Stimulated activated CD4-positive, alpha-beta T cell treated with anti-CD3 and anti-CD28 coated beads, Interleukin-4, amount 100 ng/mL, for 24 hours (primary cell): ENCODE measurements at regions not wholly inside any gene's neighbourhood (a gene's known extent, or its start where the extent isn't known, plus 50 kb on each side); places are given as distances from the start of the nearest gene placed in this dataset.

Experiments used
- DNase-seq: peaks from one replicate; pipeline ENCODE4 v3.0.0-alpha.2; 2020

DNA sequence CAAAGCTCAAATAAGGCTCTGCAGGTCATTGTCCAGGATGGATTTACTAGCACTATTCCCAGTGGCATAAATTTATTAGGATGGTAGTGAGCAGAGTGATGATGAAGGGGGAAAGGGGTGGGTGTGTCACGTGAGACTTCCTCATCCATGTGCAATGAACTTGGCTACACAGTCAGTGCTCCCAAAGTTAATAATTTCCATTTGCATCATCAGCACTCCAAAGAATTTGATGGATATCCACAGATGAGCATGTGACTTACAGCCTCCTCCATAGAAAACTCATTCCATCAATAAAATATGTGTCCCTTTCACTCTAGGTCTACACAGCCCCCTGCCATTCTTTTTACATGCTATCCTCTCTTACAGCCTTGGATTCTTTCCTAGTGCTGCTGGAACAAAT is 142.6 kb upstream of the PLPP4 start:
- DNase-seq = no peak

- no peak for DNase-seq
These were observed 138.2 kb upstream of the PLPP4 start for GRCh38 chr10:120318862-120319261.

- DNase-seq = no peak
These were observed 129.4 kb upstream of the PLPP4 start for GRCh38 chr10:120327675-120328074.

GRCh38 chr10:120328647-120329046 is 128.4 kb upstream of the PLPP4 start:
- no peak for DNase-seq

DNA sequence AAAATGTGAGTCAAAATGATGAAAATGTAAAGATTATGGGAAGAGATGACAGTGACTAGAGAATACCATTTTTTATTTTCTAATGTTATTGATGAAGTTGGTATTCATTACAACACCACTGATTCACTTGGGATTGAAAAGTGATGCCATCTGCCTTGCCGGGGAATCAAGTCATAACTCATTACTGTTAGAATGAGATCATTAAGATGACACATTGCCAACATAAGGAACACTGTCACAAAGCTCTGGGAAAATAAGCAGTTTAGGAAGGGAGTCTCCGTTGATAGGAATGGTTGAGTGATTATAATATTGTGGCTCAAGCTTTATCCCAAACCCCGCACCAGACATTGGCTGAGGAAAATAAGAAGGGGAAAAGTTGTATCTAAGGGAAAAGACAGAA is 121.5 kb upstream of the PLPP4 start:
- DNase-seq = no peak

DNA sequence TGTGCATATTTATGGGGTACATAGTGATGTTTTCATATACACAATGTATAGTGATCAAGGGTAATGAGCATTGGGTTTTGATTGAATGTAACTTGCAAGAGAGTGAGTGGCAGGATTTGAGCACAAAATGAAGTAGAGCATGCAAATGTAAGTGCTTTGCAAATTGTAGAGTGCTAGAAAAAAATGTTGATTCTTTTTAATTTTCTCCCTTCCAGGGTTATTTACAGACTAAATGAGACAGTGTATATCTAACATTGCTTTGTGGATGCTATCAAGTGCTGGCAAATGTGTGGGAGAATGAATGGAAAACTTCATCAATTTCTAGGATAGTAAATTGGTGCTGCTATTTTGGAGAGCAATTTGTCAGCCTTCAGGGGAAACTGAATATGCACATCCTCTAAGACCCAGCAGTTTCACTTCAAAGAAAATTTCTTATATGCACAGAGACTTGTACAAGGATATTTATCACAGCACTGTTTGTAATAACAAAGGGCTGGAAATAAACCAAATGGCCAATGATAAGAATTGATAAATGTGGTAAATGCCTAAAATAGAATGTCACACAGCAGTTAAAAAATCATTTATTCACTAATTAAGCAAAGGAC is 120.6 kb upstream of the PLPP4 start:
- DNase-seq = no peak

DNA sequence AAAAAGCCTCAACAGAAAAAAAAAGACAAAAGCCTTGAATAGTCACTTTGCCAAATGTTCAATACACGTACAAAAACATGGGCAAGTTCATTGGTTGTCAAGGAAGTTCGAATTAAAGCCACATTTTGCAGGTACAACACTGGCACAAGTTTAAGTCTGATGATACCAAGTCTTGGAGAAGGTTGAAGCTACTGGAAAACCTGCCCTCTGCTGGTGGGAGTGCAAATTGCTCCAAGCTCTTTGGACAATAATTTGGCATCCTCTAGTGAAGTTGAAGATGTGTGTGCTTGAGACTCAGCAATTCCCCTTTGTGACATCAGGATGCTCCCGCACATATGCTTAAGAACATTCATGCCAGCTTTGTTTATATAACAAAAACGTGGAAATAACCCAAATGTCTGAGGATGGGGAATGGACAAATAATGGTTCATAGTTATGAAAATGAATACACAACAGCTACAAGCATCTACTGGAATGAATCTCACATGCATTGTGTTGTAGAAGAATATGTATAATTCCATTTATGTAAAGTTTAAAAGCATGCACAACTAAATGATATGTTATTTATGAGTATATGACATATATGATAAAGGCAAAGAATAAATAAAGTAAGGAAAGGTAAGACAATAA is 120.0 kb upstream of the PLPP4 start:
- DNase-seq = peak; percentile 60

- no peak for DNase-seq
These were observed 114.8 kb upstream of the PLPP4 start for GRCh38 chr10:120342115-120342714.

GRCh38 chr10:120345186-120345585 is 111.8 kb upstream of the PLPP4 start:
- no peak for DNase-seq

DNA sequence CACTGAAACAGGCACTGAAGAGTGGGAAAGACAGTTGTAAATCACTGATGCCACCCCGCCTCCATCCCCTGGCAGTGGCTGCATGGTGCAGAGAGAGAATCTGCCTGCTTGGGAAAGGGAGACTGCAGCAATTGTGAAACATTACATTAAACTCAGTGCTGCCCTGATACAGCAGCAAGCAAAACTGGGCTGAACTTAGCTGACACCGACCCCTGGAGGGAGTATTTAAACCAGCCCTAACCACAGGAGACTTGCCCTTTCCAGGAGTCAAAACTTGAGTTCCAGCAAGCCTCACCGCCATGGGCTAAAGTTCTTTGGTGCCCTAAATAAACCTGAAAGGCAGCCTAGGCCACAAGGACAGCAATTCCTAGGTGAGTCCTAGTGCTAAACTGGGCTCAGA is 109.4 kb upstream of the PLPP4 start:
- no peak for DNase-seq

DNA sequence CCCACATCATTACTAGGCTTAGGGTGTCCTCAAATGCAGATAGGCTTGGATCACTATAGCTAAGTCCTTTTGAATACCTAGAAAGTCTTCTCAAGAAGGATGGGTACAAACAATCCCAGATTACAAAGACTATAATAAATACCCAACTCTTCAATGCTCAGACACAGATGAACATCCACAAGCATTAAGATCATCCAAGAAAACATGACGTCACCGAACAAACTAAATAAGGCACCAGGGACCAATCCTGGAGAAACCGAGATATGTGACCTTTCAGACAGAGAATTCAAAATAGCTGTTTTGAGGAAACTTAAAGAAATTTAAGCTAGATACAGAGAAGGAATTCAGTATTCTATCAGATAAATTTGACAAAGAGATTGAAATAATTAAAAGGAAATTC is 108.0 kb upstream of the PLPP4 start:
- no peak for DNase-seq

- DNase-seq = no peak
These were observed 101.6 kb upstream of the PLPP4 start for GRCh38 chr10:120355425-120355824.

GRCh38 chr10:120360571-120360970 is 96.5 kb upstream of the PLPP4 start:
- no peak for DNase-seq

GRCh38 chr10:120365872-120366271 is 91.2 kb upstream of the PLPP4 start:
- no peak for DNase-seq

- no peak for DNase-seq
These were observed 89.7 kb upstream of the PLPP4 start for GRCh38 chr10:120367341-120367740.

- no peak for DNase-seq
These were observed 88.7 kb upstream of the PLPP4 start for GRCh38 chr10:120368338-120368737.

DNA sequence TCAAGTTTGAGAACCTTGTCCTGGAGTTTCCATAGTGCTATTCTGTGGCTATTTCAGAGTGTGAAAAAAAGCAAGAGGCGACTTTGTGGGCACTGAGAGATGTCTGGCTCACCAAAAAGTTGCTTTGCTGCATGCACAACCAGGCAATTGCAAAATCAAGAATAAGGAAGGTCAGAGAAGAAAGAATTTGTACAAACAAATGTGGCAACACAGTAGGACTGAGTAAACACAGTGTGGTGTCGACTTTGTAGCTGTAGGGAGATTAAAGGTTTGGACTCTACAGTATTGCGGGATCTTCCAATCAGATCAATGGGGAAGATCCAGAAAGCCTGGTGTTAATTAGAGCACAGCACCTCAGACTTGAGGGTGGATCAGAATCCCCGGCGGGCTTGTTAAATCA is 88.1 kb upstream of the PLPP4 start:
- DNase-seq = no peak

- DNase-seq = no peak
These were observed 87.2 kb upstream of the PLPP4 start for GRCh38 chr10:120369856-120370276.

GRCh38 chr10:120371856-120372255 is 85.2 kb upstream of the PLPP4 start:
- DNase-seq = no peak

- DNase-seq = no peak
These were observed 84.1 kb upstream of the PLPP4 start for GRCh38 chr10:120372917-120373316.

DNA sequence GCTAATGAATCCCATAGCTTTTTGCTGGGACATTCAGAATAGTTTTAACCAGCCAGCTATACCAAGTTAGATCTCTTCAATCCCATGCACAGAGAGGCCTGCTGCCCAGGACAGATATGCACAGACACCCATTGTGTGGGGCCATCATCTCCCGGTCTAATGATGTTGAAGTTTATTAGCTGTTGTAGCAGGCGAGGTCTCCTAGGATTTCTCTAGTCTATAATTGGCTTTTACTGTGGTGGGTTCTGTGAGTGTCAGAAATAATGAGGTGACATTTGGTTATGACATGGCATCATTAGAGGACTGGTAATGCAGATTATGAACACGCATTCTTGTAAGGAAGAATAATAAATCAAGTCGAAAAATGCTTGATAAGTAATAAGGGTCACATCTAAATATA is 81.4 kb upstream of the PLPP4 start:
- no peak for DNase-seq

DNA sequence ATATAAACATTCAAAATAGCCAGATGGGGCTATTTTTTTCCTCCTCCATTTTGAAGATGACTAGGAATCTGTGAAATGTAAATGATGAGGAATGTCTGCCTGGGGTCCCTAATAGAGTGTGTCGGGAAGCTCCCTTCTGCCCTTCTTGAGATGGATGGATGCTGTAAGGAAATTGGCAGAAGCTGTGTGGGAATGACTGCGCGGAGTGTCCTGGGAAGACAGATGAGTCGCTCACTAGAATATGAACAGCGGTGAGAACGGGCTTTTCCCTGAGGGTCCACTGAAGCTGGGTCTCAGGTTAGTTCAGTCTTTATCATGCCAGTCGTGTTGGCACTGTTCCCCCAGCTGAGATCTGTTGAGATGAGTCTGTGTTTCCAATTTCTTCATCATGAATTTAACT is 75.1 kb upstream of the PLPP4 start:
- DNase-seq = no peak

DNA sequence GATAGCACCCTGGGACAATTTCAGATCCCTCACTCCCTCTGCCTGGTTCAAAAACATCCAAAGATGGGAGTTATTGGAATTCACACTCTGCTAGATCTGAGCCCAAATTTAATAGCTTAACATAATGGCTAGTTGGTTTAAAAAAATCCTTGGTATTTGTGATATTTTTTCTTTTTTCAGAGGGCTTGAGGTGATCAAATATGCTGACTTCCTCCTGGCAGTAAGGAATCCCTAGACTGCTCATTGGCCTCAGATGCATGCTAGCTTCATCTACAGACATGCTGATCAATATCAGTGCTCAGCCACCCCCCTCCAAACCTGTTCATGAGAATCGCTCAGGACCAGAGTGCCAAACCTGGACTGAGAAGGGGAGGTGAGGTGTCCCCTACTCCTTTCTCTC is 74.7 kb upstream of the PLPP4 start:
- DNase-seq = no peak

- no peak for DNase-seq
These were observed 71.0 kb upstream of the PLPP4 start for GRCh38 chr10:120385992-120386391.

- DNase-seq = no peak
These were observed 70.1 kb upstream of the PLPP4 start for GRCh38 chr10:120386896-120387295.
